ENCODE measurements at regions not wholly inside any gene's neighbourhood (a gene's known extent, or its start where the extent isn't known, plus 50 kb on each side); places are given as distances from the start of the nearest gene placed in this dataset.

- Histone ChIP-seq H3K27me3 (no peaks in the 10 kb centered on the region), H3K4me1 (no peaks in the 10 kb centered on the region), H3K27ac (no peak overlapping the region), H3K4me3 (no peak overlapping the region), H3K9me3 (no peaks in the 10 kb centered on the region), H3K36me3 (no peaks in the 10 kb centered on the region)
- ATAC-seq (no peak), FAIRE-seq (no peak), DNase-seq (no peak)
- TF ChIP-seq CTCF (IDR thresholded peaks at IDR 0.05), result no peak
- intact Hi-C loops (cut with DNase I), result no loop called here
- WGBS, 2 donors, result 31 to 42% methylated on average over 2 of the region's 2 CpGs
Observed at GRCh38 chr5:158634714-158635113, 465.0 kb downstream of the EBF1 start.

GRCh38 chr5:158629591-158630312 is 470.0 kb downstream of the EBF1 start:
- DNase-seq (no peak), ATAC-seq (no peak), FAIRE-seq (no peak)
- Histone ChIP-seq H3K9me3 (no peaks in the 10 kb centered on the region), H3K27me3 (no peaks in the 10 kb centered on the region), H3K27ac (no peak overlapping the region), H3K4me1 (no peaks in the 10 kb centered on the region), H3K36me3 (no peaks in the 10 kb centered on the region), H3K4me3 (no peak overlapping the region)
- 70 to 72% methylated on average over 6 of the region's 6 CpGs for WGBS, 2 donors
- intact Hi-C loops (cut with DNase I), result no loop called here
- no peak for TF ChIP-seq CTCF (IDR thresholded peaks at IDR 0.05)

- Histone ChIP-seq H3K4me1 (no peaks in the 10 kb centered on the region), H3K27me3 (no peaks in the 10 kb centered on the region), H3K9me3 (no peaks in the 10 kb centered on the region), H3K27ac (no peak overlapping the region), H3K4me3 (no peak overlapping the region), H3K36me3 (no peaks in the 10 kb centered on the region)
- no peak for TF ChIP-seq CTCF (IDR thresholded peaks at IDR 0.05)
- FAIRE-seq (no peak), DNase-seq (no peak), ATAC-seq (no peak)
- WGBS, 2 donors, result 90 to 97% methylated on average over 1 of the region's 1 CpG
- intact Hi-C loops (cut with DNase I), result no loop called here
Observed at GRCh38 chr5:158626718-158627117, 473.0 kb downstream of the EBF1 start.

GRCh38 chr5:158623971-158624370 is 475.7 kb downstream of the EBF1 start:
- FAIRE-seq (no peak), DNase-seq (no peak), ATAC-seq (no peak)
- TF ChIP-seq CTCF (IDR thresholded peaks at IDR 0.05), result no peak
- H3K9me3 ChIP-seq, result no peaks in the 10 kb centered on the region
- no peaks in the 10 kb centered on the region for H3K36me3 ChIP-seq
- H3K4me1 ChIP-seq, result no peaks in the 10 kb centered on the region
- H3K27ac ChIP-seq, result no peak overlapping the region
- 93 to 95% methylated on average over 6 of the region's 6 CpGs for WGBS, 2 donors
- intact Hi-C loops (cut with DNase I), result no loop called here
- no peak overlapping the region for H3K4me3 ChIP-seq
- no peaks in the 10 kb centered on the region for H3K27me3 ChIP-seq

GRCh38 chr5:158621391-158621790 is 478.3 kb downstream of the EBF1 start:
- TF ChIP-seq CTCF (IDR thresholded peaks at IDR 0.05), result no peak
- Histone ChIP-seq H3K4me3 (no peak overlapping the region), H3K9me3 (no peaks in the 10 kb centered on the region), H3K27me3 (no peaks in the 10 kb centered on the region), H3K4me1 (peaks cover 0 to 5% (median 0%) of the 10 kb centered on the region in 3 donors), H3K27ac (no peak overlapping the region), H3K36me3 (no peaks in the 10 kb centered on the region)
- DNase-seq, result no peak
- intact Hi-C loops (cut with DNase I), result no loop called here
- ATAC-seq, result no peak
- 66 to 68% methylated on average over 2 of the region's 2 CpGs for WGBS, 2 donors
- FAIRE-seq, result no peak

All from pancreas (tissue), 10 donors.